HG03378 (cell line): ENCODE measurements at regions not wholly inside any gene's neighbourhood (a gene's known extent, or its start where the extent isn't known, plus 50 kb on each side); places are given as distances from the start of the nearest gene placed in this dataset.
"Not testable (repeated sequence)": the region's sequence is repeated elsewhere in the genome, so short reads cannot be mapped to it uniquely, and the experiment has no call there.

Source experiments
- ATAC-seq: cut with Tn5 transposase; IDR thresholded peaks from one replicate; pipeline ENCODE4 v1.9.1; 2021; ENCODE audit warnings: mild to moderate bottlenecking, moderate library complexity; ENCODE audit not compliant: unreplicated experiment

DNA sequence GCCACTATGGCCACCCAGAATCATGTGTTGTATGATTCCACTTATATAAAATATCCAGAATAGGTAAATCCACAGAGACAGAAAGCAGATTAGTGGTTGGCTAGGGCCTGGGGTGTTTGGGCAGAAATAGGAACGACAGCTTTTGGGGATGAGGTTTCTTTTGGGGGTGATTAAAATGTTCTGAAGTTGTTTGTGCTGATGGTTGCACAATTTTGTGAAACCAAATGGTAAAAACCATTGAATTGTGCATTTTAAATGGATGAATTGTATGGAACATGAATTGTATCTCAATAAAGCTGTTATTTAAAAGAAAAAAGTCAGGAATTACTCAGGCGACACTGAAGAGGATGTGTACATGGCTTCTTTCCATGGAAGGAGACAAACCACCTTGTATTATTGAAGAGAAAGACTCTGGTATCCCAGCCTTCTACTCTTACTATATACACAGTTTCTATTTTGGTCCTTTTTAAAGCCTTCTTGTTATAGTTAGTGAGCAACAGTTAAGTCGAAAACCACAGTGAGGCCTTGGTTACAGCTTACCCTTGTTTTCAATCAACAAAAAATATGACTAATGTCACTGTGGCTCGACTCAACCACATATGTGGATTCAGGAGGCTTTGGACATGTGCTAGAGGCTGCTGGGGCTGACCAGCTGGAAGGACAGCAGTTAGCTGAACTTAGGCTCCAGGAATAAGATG, 57.1 kb upstream of the KMT2E start:
- ATAC-seq, result peak; percentile 95

DNA sequence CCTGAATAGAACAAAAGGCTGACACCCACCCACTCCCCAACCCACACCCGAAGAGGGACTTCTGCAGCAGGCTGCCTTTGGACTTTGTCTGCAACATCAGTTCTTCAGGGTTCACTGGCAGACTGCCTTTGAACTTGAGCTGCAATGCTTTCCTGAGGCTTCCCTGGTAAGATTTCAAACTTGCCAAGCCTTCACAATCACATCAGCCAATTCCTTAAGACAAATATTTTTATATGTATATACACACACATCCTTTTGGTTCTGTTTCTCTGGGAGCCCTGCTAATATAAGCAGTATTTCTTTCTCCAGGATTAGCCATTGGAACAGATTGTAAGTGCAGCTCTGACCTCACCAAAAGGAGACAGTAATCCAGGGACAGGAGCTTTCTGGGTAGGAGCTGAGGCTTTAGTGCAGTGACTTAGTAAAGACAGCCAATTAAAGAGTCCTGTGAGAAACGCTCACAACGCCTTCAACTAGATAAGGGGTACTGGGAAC, 55.6 kb upstream of the KMT2E start:
- ATAC-seq, result no peak

DNA sequence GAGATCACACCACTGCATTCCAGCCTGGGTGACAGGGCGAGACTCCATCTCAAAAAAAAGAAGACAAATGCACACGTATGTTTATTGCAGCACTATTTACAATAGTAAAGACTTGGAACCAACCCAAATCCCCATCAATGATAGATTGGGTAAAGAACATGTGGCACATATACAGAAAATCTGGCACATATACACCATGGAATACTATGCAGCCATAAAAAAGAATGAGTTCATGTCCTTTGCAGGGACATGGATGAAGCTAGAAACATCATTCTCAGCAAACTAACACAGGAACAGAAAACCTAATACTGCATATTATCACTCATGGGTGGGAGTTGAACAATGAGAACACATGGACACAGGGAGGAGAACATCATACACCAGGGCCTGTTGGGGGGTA, 54.5 kb upstream of the KMT2E start:
- not testable (repeated sequence) for ATAC-seq

DNA sequence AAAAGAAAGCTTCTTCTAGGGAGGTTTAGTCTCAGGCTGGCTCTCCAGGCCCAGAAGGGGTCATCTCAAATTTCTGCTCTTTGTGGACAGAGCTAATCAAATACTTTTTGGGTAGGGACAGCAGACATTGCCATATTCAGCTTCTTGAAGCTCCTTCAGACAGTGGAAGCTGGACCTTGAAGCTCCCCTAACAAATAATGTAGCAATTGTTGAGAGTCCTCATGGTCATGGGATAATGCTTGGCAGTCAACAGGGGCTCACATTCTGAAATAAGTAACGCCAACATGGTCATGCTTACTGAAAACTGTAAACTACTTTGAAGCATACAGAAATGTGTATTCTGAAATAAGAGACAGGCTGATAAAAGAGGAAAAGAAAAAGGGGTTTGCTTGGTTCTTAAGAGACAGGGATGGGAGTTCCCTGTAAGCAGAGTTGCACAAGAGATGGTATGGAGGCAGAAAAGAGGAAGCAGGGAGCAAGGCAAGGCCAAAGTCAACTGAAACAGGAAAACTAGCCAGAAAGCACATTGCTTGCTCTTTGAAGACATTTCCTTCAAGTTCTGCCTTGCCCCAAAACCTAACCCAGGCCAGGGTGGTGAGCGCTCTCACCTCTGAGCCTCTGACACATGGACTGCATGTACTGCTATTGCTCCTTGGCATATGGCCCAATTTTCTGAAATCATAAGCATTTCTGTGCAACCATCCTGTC, 53.1 kb upstream of the KMT2E start:
- ATAC-seq, result peak; percentile 31

DNA sequence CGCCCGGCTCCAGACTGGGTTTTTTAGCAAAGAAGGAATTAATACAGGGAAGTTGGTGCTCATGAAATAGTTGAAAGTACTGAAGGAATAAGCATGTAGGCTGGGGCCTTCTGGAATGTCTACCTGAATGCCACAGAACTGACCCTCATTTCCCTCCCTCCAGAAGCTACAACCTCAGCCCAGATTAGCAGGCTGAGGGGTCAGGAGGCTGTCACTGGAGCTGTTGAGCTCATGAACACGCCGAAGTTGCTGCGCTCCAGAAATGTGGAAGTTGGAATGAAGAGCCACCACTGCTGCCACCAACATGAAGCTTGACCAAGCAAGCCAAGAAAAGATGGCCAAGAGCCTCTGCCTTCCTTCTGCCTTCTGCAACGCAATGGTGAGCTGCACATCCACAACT, 52.2 kb upstream of the KMT2E start:
- no peak for ATAC-seq

DNA sequence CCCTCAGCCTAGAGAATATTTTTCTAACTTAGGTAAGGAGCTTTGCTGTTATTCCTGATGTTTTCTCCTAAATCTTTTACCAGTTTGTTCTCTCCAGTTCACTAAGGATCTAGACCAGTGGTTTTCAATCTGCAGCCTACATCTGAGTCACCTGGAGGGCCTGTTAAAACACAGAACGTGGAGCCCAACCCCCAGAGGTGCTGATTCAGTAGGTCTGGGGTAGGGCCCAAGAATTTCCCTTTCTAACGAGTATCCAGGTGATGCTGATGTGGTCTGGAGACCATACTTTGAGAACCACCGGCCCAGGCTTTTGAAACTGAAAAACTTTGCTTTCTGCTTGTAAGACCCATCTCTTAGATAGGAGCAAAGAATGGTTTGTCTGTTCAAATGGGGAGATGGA, 51.2 kb upstream of the KMT2E start:
- ATAC-seq, result no peak

DNA sequence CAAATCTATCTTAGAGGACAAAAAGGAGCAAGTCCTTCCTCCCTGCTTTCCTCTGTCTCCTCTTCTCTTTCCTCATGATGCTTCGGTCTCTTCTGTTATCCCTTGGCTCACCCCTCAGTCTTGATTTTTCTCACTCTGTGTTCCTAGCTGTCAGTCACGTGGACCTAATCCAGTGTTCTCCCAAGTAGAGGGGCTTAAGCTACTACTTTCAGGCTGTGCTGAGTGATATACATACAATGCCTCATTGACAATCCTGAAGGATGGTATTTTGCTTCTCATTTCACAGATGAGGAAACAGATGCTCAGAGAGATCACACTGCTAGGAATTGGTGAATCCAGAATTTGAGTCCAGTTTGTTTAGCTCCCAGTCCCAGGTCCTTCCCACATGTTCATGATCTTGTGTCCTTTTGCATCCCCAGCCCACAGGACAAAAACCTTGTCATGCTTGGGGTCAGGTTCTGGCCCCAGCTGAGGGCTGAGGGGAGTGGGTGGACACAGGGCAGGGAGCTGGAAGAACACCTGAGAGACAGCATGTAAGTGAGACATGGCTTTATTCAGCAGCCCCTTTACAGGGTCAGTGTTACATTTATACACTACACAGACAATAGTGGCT, 50.5 kb upstream of the KMT2E start:
- no peak for ATAC-seq

DNA sequence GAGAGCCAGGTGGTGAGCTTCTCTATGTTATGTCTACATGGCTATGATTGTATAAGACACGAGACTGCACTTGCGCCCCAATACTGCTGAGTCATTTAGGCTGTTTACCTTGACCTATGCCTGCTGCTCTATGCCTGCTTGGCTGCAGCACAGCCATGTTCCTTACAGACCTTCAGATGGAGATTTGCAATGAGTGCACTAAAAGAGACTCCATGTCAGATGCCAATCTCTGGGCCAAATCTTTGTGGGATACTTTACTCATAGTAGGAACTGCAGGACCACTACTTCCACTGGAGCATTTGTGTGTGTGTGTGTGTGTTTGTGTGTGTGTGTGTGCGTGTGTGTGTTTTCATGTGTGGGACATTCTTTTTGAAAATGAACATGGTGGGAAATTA, 50.0 kb upstream of the KMT2E start:
- no peak for ATAC-seq
